Gastrocnemius medialis (tissue), 4 donors: ENCODE measurements at regions not wholly inside any gene's neighbourhood (a gene's known extent, or its start where the extent isn't known, plus 50 kb on each side); places are given as distances from the start of the nearest gene placed in this dataset.

Experiments
- CTCF ChIP-seq, 5 experiments: fragments of 450-650 bp in 3 of 5; fragments of 200-600 bp in 2 of 5; sonication (generic) in 2 of 5; IDR thresholded peaks in 4 of 5; conservative IDR thresholded peaks in 1 of 5; 1 replicate in 4 of 5; 2 replicates in 1 of 5; pipeline ENCODE4 v1.5.1; 2016 to 2019; ENCODE audit warnings: antibody characterized with exemption in 5 of 5, mild to moderate bottlenecking in 3 of 5, moderate library complexity in 3 of 5
- POLR2A ChIP-seq, 2 donors: fragments of 450-650 bp; IDR thresholded peaks; one replicate each; pipeline ENCODE4 v1.6.1; 2017; ENCODE audit warnings: antibody characterized with exemption in 2 of 2, mild to moderate bottlenecking in 2 of 2, moderate library complexity in 2 of 2

- no peak for TF ChIP-seq POLR2A (IDR thresholded peaks at IDR 0.05)
- TF ChIP-seq CTCF (IDR thresholded peaks at IDR 0.05 in 4 of 5, conservative IDR thresholded peaks at IDR 0.05 in 1 of 5): no peak
Measured at GRCh38 chr7:41046776-41047175, 656.1 kb downstream of the INHBA start.
